Lower lobe of right lung (tissue), 2 donors: ENCODE measurements at regions not wholly inside any gene's neighbourhood (a gene's known extent, or its start where the extent isn't known, plus 50 kb on each side); places are given as distances from the start of the nearest gene placed in this dataset.

Experiments used
- ATAC-seq, 2 donors: fragments of 200-7000 bp; cut with Tn5 transposase; one replicate each; pipeline ENCODE4 v1.9.1; 2020 to 2022; ENCODE audit warnings: mild to moderate bottlenecking in 2 of 2, moderate library complexity in 2 of 2
- DNase-seq: peaks from one replicate; pipeline ENCODE4 v3.0.0-alpha.2; 2020
- H3K27ac ChIP-seq: fragments of 200-600 bp; one replicate; pipeline ENCODE4 v1.8.0; 2022
- H3K27me3 ChIP-seq: fragments of 200-600 bp; one replicate; pipeline ENCODE4 v1.8.0; 2022; ENCODE audit warnings: low read depth
- H3K36me3 ChIP-seq: fragments of 200-600 bp; one replicate; pipeline ENCODE4 v1.8.0; 2022; ENCODE audit warnings: mild to moderate bottlenecking
- H3K4me1 ChIP-seq: fragments of 200-600 bp; one replicate; pipeline ENCODE4 v1.8.0; 2022
- H3K4me3 ChIP-seq: fragments of 200-600 bp; one replicate; pipeline ENCODE4 v1.8.0; 2022; ENCODE audit warnings: mild to moderate bottlenecking
- H3K9me3 ChIP-seq: fragments of 200-600 bp; one replicate; pipeline ENCODE4 v1.8.0; 2022
- intact Hi-C: fragments of 100-400 bp; cut with DNase I; formaldehyde crosslinking; loops from one replicate; pipeline ENCODE4 v1.11.0; 2022
- TF ChIP-seq, protein P1 (sequence below): fragments of 200-600 bp; IDR thresholded peaks from one replicate; pipeline ENCODE4 v1.8.0; 2022; ENCODE audit warnings: antibody characterized with exemption, mild to moderate bottlenecking
- donor health status: DM: no; HTN: yes; CAD: no; lungs with severe emphysema.

DNA sequence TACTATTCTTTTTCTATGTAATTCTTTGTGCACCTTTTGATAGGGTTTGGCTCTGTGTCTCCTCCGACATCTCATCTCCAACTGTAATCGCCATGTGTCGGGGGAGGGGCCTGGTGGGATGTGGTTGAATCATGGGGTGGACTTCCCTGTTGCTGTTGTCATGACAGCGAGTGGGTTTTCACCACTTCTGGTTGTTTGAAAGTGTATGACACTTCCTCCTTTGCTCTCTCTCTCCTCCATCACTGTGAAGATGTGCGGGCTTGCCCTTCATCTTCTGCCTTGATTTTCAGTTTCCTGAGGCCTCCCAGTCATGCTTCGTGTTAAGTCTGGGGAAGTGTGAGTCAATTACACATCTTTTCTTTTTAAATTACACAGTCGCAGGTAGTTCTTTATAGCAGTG, 225.8 kb upstream of the DPPA4 start:
- DNase-seq = no peak
- no peak overlapping the region for H3K27ac ChIP-seq
- H3K27me3 ChIP-seq = no peaks in the 10 kb centered on the region
- H3K9me3 ChIP-seq = no peaks in the 10 kb centered on the region
- H3K4me1 ChIP-seq = no peaks in the 10 kb centered on the region
- ATAC-seq = no peak
- TF ChIP-seq, protein P1, sequence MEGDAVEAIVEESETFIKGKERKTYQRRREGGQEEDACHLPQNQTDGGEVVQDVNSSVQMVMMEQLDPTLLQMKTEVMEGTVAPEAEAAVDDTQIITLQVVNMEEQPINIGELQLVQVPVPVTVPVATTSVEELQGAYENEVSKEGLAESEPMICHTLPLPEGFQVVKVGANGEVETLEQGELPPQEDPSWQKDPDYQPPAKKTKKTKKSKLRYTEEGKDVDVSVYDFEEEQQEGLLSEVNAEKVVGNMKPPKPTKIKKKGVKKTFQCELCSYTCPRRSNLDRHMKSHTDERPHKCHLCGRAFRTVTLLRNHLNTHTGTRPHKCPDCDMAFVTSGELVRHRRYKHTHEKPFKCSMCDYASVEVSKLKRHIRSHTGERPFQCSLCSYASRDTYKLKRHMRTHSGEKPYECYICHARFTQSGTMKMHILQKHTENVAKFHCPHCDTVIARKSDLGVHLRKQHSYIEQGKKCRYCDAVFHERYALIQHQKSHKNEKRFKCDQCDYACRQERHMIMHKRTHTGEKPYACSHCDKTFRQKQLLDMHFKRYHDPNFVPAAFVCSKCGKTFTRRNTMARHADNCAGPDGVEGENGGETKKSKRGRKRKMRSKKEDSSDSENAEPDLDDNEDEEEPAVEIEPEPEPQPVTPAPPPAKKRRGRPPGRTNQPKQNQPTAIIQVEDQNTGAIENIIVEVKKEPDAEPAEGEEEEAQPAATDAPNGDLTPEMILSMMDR = no peak
- H3K36me3 ChIP-seq = no peaks in the 10 kb centered on the region
- H3K4me3 ChIP-seq = no peak overlapping the region
- intact Hi-C loops = no loop called here

DNA sequence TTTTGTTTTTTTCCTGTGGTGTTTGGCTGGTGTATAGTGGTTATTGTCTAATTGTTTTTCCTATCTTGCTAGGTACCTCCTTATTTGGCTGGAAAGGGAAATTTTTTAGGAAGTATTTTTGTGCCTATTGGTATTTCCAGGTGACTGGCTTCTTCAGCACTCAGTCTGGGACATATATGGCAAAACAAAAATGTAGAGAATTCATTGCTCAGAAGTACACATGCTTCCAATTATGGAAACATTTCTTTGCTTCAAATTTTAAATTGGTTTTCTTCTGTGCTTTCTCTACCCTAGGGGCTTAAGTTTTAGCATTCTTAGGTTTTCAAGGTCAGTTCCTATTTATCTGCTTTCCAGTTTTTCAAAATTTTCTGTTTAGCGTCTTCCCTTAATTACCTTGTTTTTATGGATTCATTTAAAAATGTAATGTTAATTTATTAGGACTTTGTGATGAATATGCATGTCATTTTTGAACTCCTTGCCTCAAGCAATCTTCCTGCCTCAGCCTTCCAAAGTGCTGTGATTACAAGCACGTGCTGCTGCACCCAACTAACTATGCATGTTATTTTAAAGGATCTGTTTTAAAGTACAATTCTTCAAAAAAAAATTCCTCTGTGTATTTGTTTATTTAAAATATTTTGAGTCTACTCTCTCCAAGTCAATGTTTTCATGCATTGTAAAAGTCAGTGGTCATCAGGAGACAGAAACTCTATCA, 231.9 kb upstream of the DPPA4 start:
- Histone ChIP-seq H3K27me3 (no peaks in the 10 kb centered on the region), H3K9me3 (no peaks in the 10 kb centered on the region), H3K27ac (no peak overlapping the region), H3K36me3 (no peaks in the 10 kb centered on the region), H3K4me3 (no peak overlapping the region), H3K4me1 (no peaks in the 10 kb centered on the region)
- no peak for ATAC-seq
- DNase-seq = no peak
- intact Hi-C loops = no loop called here
- TF ChIP-seq, protein P1 = no peak

DNA sequence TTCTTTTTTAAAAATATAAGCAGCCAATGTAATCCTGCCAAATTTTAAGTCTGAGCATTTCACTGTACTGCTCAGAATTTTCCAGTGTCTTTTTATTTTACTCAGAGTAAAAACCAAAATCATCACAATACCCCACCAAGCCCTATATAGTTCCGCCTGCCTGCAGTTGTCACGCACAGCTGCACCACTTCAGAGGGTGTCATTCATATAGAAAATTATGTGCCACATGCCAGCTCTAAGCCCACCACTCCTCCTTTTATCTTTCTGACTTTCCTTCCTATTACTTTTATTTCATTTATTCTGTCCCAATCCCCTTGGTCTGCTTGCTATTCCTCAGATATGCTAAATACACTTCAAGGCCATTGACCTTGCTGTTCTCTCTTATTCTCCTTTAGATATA, 233.1 kb upstream of the DPPA4 start:
- Histone ChIP-seq H3K27me3 (no peaks in the 10 kb centered on the region), H3K27ac (no peak overlapping the region), H3K9me3 (no peaks in the 10 kb centered on the region), H3K36me3 (no peaks in the 10 kb centered on the region), H3K4me1 (no peaks in the 10 kb centered on the region), H3K4me3 (no peak overlapping the region)
- TF ChIP-seq, protein P1 = no peak
- DNase-seq = no peak
- no peak for ATAC-seq
- intact Hi-C loops = no loop called here

DNA sequence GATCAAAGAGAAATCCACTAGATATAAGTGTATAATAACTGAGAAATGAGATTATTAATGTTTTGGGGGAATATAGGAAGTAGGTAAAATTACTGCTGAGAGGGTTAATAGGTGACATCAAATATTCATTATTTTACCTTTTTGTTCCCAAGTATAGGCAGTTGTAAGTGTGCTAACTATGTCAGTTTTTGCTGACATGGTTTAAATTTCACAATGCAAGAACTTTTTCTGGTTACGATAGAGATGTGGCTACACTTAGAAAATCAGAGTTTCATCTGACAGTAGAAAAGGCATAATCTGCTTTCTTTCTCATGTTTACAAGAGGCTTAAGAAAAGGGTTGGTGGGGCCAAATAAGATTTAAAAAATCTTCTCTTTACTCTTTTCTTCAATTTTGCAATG, 235.0 kb upstream of the DPPA4 start:
- Histone ChIP-seq H3K27ac (no peak overlapping the region), H3K4me3 (no peak overlapping the region), H3K9me3 (no peaks in the 10 kb centered on the region), H3K27me3 (no peaks in the 10 kb centered on the region), H3K36me3 (no peaks in the 10 kb centered on the region), H3K4me1 (no peaks in the 10 kb centered on the region)
- ATAC-seq (no peak), DNase-seq (no peak)
- TF ChIP-seq, protein P1 = no peak
- intact Hi-C loops = no loop called here

DNA sequence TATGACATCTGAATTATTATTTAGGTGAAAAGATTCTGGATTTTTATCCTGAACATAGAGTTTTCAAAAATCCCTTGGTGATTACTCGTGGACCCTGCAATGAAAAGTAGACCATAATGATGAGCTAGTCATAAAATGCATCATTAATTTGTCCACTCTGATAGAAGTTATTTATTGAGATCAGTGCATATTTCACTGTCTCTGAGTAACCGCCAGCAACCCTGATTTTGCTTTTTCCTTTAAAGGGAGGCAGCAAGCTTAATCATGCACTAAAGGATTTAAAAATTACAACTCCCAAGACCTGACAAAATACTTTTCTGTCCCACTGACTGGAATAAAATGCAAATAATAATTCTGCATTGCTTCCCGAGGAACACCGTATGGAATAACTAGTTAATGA, 259.6 kb upstream of the DPPA4 start:
- H3K27me3 ChIP-seq = no peaks in the 10 kb centered on the region
- TF ChIP-seq, protein P1 = no peak
- intact Hi-C loops = no loop called here
- DNase-seq (no peak), ATAC-seq (no peak)
- no peaks in the 10 kb centered on the region for H3K9me3 ChIP-seq
- H3K36me3 ChIP-seq = no peaks in the 10 kb centered on the region
- H3K4me3 ChIP-seq = no peak overlapping the region
- H3K4me1 ChIP-seq = no peaks in the 10 kb centered on the region
- H3K27ac ChIP-seq = no peak overlapping the region
